Esophagus muscularis mucosa (tissue), 4 donors: ENCODE measurements at regions not wholly inside any gene's neighbourhood (a gene's known extent, or its start where the extent isn't known, plus 50 kb on each side); places are given as distances from the start of the nearest gene placed in this dataset.

ENCODE experiments used
- DNase-seq: peaks from one replicate; pipeline ENCODE4 v3.0.0-alpha.2; 2017; ENCODE audit errors: extremely low spot score
- H3K27ac ChIP-seq, 4 donors: fragments of 200-600 bp; sonication (generic); replicated peaks in 1 of 4; 1 replicate in 3 of 4; 2 replicates in 1 of 4; pipeline ENCODE4 v1.5.1; 2016 to 2019; ENCODE audit warnings: mild to moderate bottlenecking in 1 of 4
- H3K27me3 ChIP-seq, 4 donors: fragments of 200-600 bp; sonication (generic); one replicate each; pipeline versions ENCODE4 v1.5.1 to v1.6.0; 2016 to 2019
- H3K36me3 ChIP-seq, 4 donors: fragments of 200-600 bp; sonication (generic); one replicate each; pipeline ENCODE4 v1.5.1; 2016 to 2019
- H3K4me1 ChIP-seq, 4 donors: fragments of 200-600 bp; sonication (generic); one replicate each; pipeline ENCODE4 v1.5.1; 2016 to 2019
- H3K4me3 ChIP-seq, 4 donors: fragments of 200-600 bp; sonication (generic); 1 replicate in 2 of 4; 2 replicates in 2 of 4; pipeline ENCODE4 v1.5.1; 2016 to 2019; ENCODE audit warnings: mild to moderate bottlenecking in 4 of 4, moderate library complexity in 1 of 4
- H3K9me3 ChIP-seq, 4 donors: fragments of 200-600 bp; sonication (generic); 1 replicate in 3 of 4; 2 replicates in 1 of 4; pipeline ENCODE4 v1.5.1; 2016 to 2019
- EP300 ChIP-seq: sonication (generic); formaldehyde crosslinking; IDR thresholded peaks from one replicate; pipeline ENCODE4 v1.6.1; 2017; ENCODE audit warnings: antibody characterized with exemption
- POLR2A ChIP-seq: fragments of 450-650 bp; IDR thresholded peaks from one replicate; pipeline ENCODE4 v1.6.1; 2017; ENCODE audit warnings: antibody characterized with exemption, moderate library complexity, mild to moderate bottlenecking, low read depth
- POLR2AphosphoS5 ChIP-seq, 2 donors: sonication (generic); formaldehyde crosslinking; IDR thresholded peaks; one replicate each; pipeline ENCODE4 v1.6.1; 2017; ENCODE audit warnings: antibody characterized with exemption in 2 of 2
- WGBS: methylation state at CpG from one replicate; pipeline ENCODE4 v1.1.5; 2018; 5-methylcytosine and 5-hydroxymethylcytosine counted together
- intact Hi-C: fragments of 100-400 bp; cut with DNase I; formaldehyde crosslinking; loops from one replicate; pipeline ENCODE4 v1.15.1; 2023
- TF ChIP-seq, protein P1 (sequence below), 3 experiments: fragments of 200-600 bp in 2 of 3; fragments of 450-650 bp in 1 of 3; sonication (generic) in 2 of 3; IDR thresholded peaks; one replicate each; pipeline ENCODE4 v1.5.1; 2017 to 2019; ENCODE audit warnings: antibody characterized with exemption in 3 of 3, mild to moderate bottlenecking in 2 of 3, moderate library complexity in 1 of 3

DNA sequence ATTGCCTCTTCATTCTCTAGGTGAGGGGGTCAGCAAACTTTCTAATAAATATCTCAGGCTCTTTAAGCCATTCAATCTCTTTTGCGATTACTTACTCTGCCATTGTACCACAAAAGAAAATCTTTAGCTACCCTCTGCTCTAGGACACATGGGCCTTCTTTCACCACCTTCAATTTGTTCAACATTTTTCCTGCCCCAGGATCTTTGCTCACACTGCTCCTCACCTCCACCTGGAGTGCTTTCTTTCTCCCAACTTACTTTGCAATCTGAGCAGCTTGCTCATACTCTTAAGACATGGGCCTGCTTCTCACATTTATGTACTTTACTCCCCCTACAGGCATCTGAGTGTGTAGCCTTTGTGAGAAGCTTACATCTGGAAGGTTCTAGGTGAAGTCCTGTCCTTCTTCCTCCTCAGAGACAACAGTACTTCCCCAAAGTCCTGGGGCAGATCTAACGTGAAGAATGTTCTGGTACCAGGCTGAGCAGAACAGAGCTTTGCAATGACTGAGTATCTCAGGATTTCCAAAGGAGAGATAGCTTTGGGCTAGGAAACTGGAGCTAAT, 55.0 kb upstream of the PRDM5 start:
- H3K4me1 ChIP-seq: no peaks in the 10 kb centered on the region
- H3K27me3 ChIP-seq: no peaks in the 10 kb centered on the region
- H3K4me3 ChIP-seq: no peak overlapping the region
- H3K36me3 ChIP-seq: no peaks in the 10 kb centered on the region
- WGBS: 64% methylated on average over 2 of the region's 2 CpGs
- H3K27ac ChIP-seq: no peak overlapping the region
- intact Hi-C loops: no loop called here
- H3K9me3 ChIP-seq: no peaks in the 10 kb centered on the region
- DNase-seq: no peak
- TF ChIP-seq POLR2AphosphoS5 (IDR thresholded peaks at IDR 0.05): no peak
- TF ChIP-seq, protein P1, sequence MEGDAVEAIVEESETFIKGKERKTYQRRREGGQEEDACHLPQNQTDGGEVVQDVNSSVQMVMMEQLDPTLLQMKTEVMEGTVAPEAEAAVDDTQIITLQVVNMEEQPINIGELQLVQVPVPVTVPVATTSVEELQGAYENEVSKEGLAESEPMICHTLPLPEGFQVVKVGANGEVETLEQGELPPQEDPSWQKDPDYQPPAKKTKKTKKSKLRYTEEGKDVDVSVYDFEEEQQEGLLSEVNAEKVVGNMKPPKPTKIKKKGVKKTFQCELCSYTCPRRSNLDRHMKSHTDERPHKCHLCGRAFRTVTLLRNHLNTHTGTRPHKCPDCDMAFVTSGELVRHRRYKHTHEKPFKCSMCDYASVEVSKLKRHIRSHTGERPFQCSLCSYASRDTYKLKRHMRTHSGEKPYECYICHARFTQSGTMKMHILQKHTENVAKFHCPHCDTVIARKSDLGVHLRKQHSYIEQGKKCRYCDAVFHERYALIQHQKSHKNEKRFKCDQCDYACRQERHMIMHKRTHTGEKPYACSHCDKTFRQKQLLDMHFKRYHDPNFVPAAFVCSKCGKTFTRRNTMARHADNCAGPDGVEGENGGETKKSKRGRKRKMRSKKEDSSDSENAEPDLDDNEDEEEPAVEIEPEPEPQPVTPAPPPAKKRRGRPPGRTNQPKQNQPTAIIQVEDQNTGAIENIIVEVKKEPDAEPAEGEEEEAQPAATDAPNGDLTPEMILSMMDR (IDR thresholded peaks at IDR 0.05): peak in 2 of 3 experiments; percentile 26 to 43

- Histone ChIP-seq H3K36me3 (no peaks in the 10 kb centered on the region), H3K27me3 (no peaks in the 10 kb centered on the region), H3K9me3 (no peaks in the 10 kb centered on the region), H3K4me3 (no peak overlapping the region), H3K27ac (no peak overlapping the region), H3K4me1 (no peaks in the 10 kb centered on the region)
- TF ChIP-seq, protein P1 (IDR thresholded peaks at IDR 0.05): no peak
- TF ChIP-seq POLR2A (no peak), EP300 (no peak), POLR2AphosphoS5 (IDR thresholded peaks at IDR 0.05) (no peak)
- WGBS: 83% methylated on average over 1 of the region's 1 CpG
- intact Hi-C loops: no loop called here
- DNase-seq: no peak
Observed at GRCh38 chr4:120973207-120973606, 50.7 kb upstream of the PRDM5 start.
